ENCODE measurements at regions not wholly inside any gene's neighbourhood (a gene's known extent, or its start where the extent isn't known, plus 50 kb on each side); places are given as distances from the start of the nearest gene placed in this dataset.
"Not testable (repeated sequence)": the region's sequence is repeated elsewhere in the genome, so short reads cannot be mapped to it uniquely, and the experiment has no call there.

- Histone ChIP-seq H3K4me1 (no peaks in the 10 kb centered on the region), H3K9me3 (no peaks in the 10 kb centered on the region), H3K27ac (no peak overlapping the region), H3K4me3 (no peak overlapping the region), H3K27me3 (no peaks in the 10 kb centered on the region), H3K36me3 (no peaks in the 10 kb centered on the region)
- TF ChIP-seq EP300 (IDR thresholded peaks at IDR 0.05): no peak
- TF ChIP-seq POLR2A (IDR thresholded peaks at IDR 0.05): no peak
- TF ChIP-seq CTCF (IDR thresholded peaks at IDR 0.05): no peak
- TF ChIP-seq POLR2AphosphoS5 (IDR thresholded peaks at IDR 0.05): no peak
- no peak for DNase-seq
- intact Hi-C loops (cut with DNase I): no loop called here
- WGBS, 2 donors: 76 to 85% methylated on average over 2 of the region's 2 CpGs
Measured at GRCh38 chr3:144585408-144585807, 613.8 kb downstream of the DIPK2A start.

DNA sequence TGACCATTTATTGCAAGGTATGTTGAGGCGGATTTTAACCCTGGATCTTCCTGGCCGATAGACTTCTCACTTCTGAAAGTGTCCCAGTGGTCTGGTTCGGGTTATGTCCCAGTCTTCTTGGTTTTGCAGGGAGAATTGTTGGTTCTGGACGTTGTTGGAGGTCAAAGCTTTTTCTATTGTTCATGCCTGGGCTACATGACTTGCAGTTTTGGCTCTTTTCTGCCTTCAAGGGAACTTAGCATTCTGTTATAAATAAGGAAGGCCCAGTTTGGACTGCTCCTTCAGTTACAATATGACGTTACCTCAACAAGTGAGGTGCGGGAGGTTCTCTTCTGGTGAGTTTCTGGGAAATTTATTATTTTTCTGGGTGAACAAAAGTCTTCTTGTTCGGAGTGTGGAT, 614.3 kb downstream of the DIPK2A start:
- H3K4me1 ChIP-seq: no peaks in the 10 kb centered on the region
- H3K27me3 ChIP-seq: no peaks in the 10 kb centered on the region
- TF ChIP-seq CTCF (IDR thresholded peaks at IDR 0.05) (no peak), POLR2A (IDR thresholded peaks at IDR 0.05) (no peak), EP300 (IDR thresholded peaks at IDR 0.05) (no peak), POLR2AphosphoS5 (IDR thresholded peaks at IDR 0.05) (no peak)
- WGBS, 2 donors: 72 to 88% methylated on average over 7 of the region's 7 CpGs
- intact Hi-C loops (cut with DNase I): no loop called here
- H3K36me3 ChIP-seq: no peaks in the 10 kb centered on the region
- no peak overlapping the region for H3K4me3 ChIP-seq
- no peak for DNase-seq
- H3K27ac ChIP-seq: no peak overlapping the region
- H3K9me3 ChIP-seq: no peaks in the 10 kb centered on the region

GRCh38 chr3:144586382-144586781, 614.8 kb downstream of the DIPK2A start:
- H3K4me3 ChIP-seq: no peak overlapping the region
- WGBS, 2 donors: 88 to 93% methylated on average over 3 of the region's 3 CpGs
- H3K27ac ChIP-seq: no peak overlapping the region
- intact Hi-C loops (cut with DNase I): no loop called here
- TF ChIP-seq CTCF (IDR thresholded peaks at IDR 0.05) (no peak), POLR2AphosphoS5 (IDR thresholded peaks at IDR 0.05) (no peak), EP300 (IDR thresholded peaks at IDR 0.05) (no peak), POLR2A (IDR thresholded peaks at IDR 0.05) (no peak)
- no peak for DNase-seq
- no peaks in the 10 kb centered on the region for H3K9me3 ChIP-seq
- H3K36me3 ChIP-seq: no peaks in the 10 kb centered on the region
- no peaks in the 10 kb centered on the region for H3K4me1 ChIP-seq
- no peaks in the 10 kb centered on the region for H3K27me3 ChIP-seq

- intact Hi-C loops (cut with DNase I): loop anchor here (10.0 kb wide), 1 partner anchor 134 kb away; no protein-coding TSS in a partner anchor
- DNase-seq: no peak
- Histone ChIP-seq H3K27me3 (no peaks in the 10 kb centered on the region), H3K27ac (no peak overlapping the region), H3K4me3 (no peak overlapping the region), H3K9me3 (no peaks in the 10 kb centered on the region), H3K36me3 (no peaks in the 10 kb centered on the region), H3K4me1 (no peaks in the 10 kb centered on the region)
- 78 to 90% methylated on average over 2 of the region's 2 CpGs for WGBS, 2 donors
- TF ChIP-seq CTCF (IDR thresholded peaks at IDR 0.05): no peak
Measured at GRCh38 chr3:144590854-144591253, 619.2 kb downstream of the DIPK2A start.

DNA sequence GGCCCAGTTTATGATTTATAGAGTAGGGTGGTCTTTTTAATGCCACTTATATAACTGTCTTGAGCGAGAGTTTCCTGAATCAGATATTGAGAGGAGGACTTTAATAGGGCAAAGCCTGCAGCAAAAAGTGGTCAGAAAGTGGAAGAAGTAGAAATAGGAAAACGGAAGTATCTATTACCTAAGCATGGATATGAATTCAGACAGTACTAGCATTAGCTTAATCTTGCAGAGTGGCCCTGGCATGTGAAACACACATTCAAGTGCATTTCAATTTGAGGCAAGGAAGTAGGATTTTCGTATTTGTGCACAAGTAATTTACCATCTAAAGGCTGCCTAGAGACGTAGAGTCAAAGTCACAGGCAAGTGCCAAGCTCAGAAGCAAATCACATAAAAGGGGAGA, 622.3 kb downstream of the DIPK2A start:
- no peak for TF ChIP-seq EP300 (IDR thresholded peaks at IDR 0.05)
- TF ChIP-seq POLR2A (IDR thresholded peaks at IDR 0.05): no peak
- no peak for TF ChIP-seq POLR2AphosphoS5 (IDR thresholded peaks at IDR 0.05)
- TF ChIP-seq CTCF (IDR thresholded peaks at IDR 0.05): no peak
- no peaks in the 10 kb centered on the region for H3K4me1 ChIP-seq
- no peaks in the 10 kb centered on the region for H3K27me3 ChIP-seq
- no peaks in the 10 kb centered on the region for H3K36me3 ChIP-seq
- intact Hi-C loops (cut with DNase I): loop anchor here (10.0 kb wide), 1 partner anchor 131 kb away; no protein-coding TSS in a partner anchor
- DNase-seq: no peak
- H3K9me3 ChIP-seq: no peaks in the 10 kb centered on the region
- H3K27ac ChIP-seq: no peak overlapping the region
- WGBS, 2 donors: 71 to 74% methylated on average over 4 of the region's 4 CpGs
- no peak overlapping the region for H3K4me3 ChIP-seq

DNA sequence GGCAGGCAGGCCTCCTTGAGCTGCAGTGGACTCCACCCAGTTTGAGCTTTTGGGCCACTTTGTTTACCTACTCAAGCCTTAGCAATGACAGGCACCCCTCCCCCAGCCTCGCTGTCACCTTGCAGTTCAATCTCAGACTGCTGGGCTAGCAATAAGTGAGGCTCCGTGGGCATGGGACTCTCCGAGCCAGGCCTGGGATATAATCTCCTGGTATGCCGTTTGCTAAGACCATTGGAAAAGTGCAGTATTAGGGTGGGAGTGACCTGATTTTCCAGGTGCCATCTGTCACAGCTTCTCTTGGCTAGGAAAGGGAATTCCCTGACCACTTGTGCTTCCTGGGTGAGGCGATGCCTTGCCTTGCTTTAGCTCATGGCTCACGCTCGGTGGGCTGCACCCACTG, 648.6 kb downstream of the DIPK2A start:
- DNase-seq; H3K27me3 ChIP-seq; H3K4me1 ChIP-seq; intact Hi-C loops (cut with DNase I); H3K27ac ChIP-seq; H3K36me3 ChIP-seq; H3K4me3 ChIP-seq; H3K9me3 ChIP-seq: not testable (repeated sequence)
- 91 to 92% methylated on average over 7 of the region's 7 CpGs for WGBS, 2 donors

Measured in sigmoid colon (tissue), 6 donors.